Breast epithelium (tissue), 4 donors: ENCODE measurements at regions not wholly inside any gene's neighbourhood (a gene's known extent, or its start where the extent isn't known, plus 50 kb on each side); places are given as distances from the start of the nearest gene placed in this dataset.

ENCODE experiments used
- DNase-seq, 2 donors: peaks; one replicate each; pipeline ENCODE4 v3.0.0-alpha.2; 2019; ENCODE audit warnings: low spot score in 2 of 2
- H3K27ac ChIP-seq, 2 donors: fragments of 200-600 bp; sonication (generic) in 1 of 2; one replicate each; pipeline ENCODE4 v1.5.1; 2016 to 2019; ENCODE audit warnings: mild to moderate bottlenecking in 1 of 2
- H3K27me3 ChIP-seq, 2 donors: fragments of 200-600 bp; sonication (generic) in 1 of 2; one replicate each; pipeline versions ENCODE4 v1.5.1 to v1.6.0; 2017 to 2019; ENCODE audit warnings: control low read depth in 1 of 2, mild to moderate bottlenecking in 1 of 2
- H3K36me3 ChIP-seq: fragments of 200-600 bp; one replicate; pipeline ENCODE4 v1.5.1; 2019
- H3K4me1 ChIP-seq, 2 donors: fragments of 200-600 bp; sonication (generic); one replicate each; pipeline ENCODE4 v1.5.1; 2016 to 2019; ENCODE audit warnings: control low read depth in 1 of 2
- H3K4me3 ChIP-seq, 3 donors: fragments of 200-600 bp; sonication (generic); 1 replicate in 2 of 3; 2 replicates in 1 of 3; pipeline ENCODE4 v1.5.1; 2016 to 2019; ENCODE audit warnings: mild to moderate bottlenecking in 3 of 3, moderate library complexity in 2 of 3
- H3K9me3 ChIP-seq, 2 donors: fragments of 200-600 bp; sonication (generic) in 1 of 2; one replicate each; pipeline ENCODE4 v1.5.1; 2016 to 2019; ENCODE audit warnings: control low read depth in 1 of 2
- POLR2A ChIP-seq: fragments of 450-650 bp; IDR thresholded peaks from one replicate; pipeline ENCODE4 v1.6.1; 2016; ENCODE audit warnings: antibody characterized with exemption, mild to moderate bottlenecking, moderate library complexity
- POLR2AphosphoS5 ChIP-seq, 3 donors: sonication (generic); formaldehyde crosslinking; IDR thresholded peaks; one replicate each; pipeline ENCODE4 v1.6.1; 2017; ENCODE audit warnings: antibody characterized with exemption in 3 of 3
- intact Hi-C: fragments of 100-400 bp; cut with DNase I; formaldehyde crosslinking; loops from one replicate; pipeline ENCODE4 v1.15.1; 2023; ENCODE audit warnings: low total_unique reads
- TF ChIP-seq, protein P1 (sequence below), 3 donors: fragments of 450-650 bp; IDR thresholded peaks; one replicate each; pipeline ENCODE4 v1.5.1; 2016 to 2017; ENCODE audit warnings: antibody characterized with exemption in 3 of 3, mild to moderate bottlenecking in 3 of 3, moderate library complexity in 3 of 3

DNA sequence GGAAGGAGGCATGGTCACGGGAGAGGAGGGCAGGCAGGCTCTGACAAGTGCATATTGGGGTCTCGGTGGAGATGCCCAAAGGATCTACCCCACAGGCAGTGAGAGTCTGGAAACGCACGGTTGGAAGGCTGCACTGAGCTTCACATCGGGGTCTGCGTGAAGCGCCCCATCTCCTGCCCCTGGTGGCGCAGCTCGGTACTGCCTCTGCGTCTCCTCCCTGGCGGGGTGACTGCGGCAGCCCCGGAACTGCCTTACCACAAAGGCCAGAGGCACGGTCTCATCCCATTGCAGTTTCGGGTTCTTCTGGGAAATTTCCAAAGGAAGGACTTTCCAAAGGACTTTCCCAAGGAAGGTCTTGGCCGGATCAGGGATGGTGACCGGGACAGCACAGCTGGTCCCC is 69.2 kb upstream of the AJAP1 start:
- TF ChIP-seq POLR2A (no peak), POLR2AphosphoS5 (IDR thresholded peaks at IDR 0.05) (no peak)
- TF ChIP-seq, protein P1, sequence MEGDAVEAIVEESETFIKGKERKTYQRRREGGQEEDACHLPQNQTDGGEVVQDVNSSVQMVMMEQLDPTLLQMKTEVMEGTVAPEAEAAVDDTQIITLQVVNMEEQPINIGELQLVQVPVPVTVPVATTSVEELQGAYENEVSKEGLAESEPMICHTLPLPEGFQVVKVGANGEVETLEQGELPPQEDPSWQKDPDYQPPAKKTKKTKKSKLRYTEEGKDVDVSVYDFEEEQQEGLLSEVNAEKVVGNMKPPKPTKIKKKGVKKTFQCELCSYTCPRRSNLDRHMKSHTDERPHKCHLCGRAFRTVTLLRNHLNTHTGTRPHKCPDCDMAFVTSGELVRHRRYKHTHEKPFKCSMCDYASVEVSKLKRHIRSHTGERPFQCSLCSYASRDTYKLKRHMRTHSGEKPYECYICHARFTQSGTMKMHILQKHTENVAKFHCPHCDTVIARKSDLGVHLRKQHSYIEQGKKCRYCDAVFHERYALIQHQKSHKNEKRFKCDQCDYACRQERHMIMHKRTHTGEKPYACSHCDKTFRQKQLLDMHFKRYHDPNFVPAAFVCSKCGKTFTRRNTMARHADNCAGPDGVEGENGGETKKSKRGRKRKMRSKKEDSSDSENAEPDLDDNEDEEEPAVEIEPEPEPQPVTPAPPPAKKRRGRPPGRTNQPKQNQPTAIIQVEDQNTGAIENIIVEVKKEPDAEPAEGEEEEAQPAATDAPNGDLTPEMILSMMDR (IDR thresholded peaks at IDR 0.05): peak in 1 of 3 donors; percentile 26
- H3K4me1 ChIP-seq: no peaks in the 10 kb centered on the region
- no peak overlapping the region for H3K27ac ChIP-seq
- H3K4me3 ChIP-seq: no peak overlapping the region
- H3K9me3 ChIP-seq: no peaks in the 10 kb centered on the region
- intact Hi-C loops: no loop called here
- H3K36me3 ChIP-seq: no peaks in the 10 kb centered on the region
- no peak for DNase-seq
- H3K27me3 ChIP-seq: peaks cover 0 to 39% of the 10 kb centered on the region in 2 donors

DNA sequence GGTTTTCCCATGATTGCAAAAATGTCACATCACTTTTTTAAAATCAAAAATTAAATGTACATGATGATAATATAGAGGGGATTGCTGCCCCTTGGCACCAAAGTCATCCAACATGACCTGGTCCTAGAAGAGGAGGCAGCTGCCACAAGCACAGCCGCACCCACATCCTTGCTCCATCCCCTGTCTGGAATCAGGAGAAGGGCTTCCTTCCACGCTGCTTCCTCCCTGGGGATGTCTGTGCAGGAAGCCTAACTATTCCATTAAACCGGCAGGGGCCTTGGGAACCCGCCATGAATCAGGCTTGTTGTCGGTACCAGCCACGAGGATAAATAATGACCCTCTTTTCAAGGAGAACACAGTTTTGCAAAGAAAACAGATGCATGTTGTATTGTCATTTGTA is 68.7 kb upstream of the AJAP1 start:
- no peak for TF ChIP-seq POLR2AphosphoS5 (IDR thresholded peaks at IDR 0.05)
- no peak for TF ChIP-seq POLR2A
- TF ChIP-seq, protein P1 (IDR thresholded peaks at IDR 0.05): no peak
- intact Hi-C loops: no loop called here
- H3K36me3 ChIP-seq: no peaks in the 10 kb centered on the region
- peaks cover 0 to 39% of the 10 kb centered on the region in 2 donors for H3K27me3 ChIP-seq
- no peak overlapping the region for H3K4me3 ChIP-seq
- H3K27ac ChIP-seq: no peak overlapping the region
- H3K4me1 ChIP-seq: no peaks in the 10 kb centered on the region
- no peak for DNase-seq
- H3K9me3 ChIP-seq: no peaks in the 10 kb centered on the region

DNA sequence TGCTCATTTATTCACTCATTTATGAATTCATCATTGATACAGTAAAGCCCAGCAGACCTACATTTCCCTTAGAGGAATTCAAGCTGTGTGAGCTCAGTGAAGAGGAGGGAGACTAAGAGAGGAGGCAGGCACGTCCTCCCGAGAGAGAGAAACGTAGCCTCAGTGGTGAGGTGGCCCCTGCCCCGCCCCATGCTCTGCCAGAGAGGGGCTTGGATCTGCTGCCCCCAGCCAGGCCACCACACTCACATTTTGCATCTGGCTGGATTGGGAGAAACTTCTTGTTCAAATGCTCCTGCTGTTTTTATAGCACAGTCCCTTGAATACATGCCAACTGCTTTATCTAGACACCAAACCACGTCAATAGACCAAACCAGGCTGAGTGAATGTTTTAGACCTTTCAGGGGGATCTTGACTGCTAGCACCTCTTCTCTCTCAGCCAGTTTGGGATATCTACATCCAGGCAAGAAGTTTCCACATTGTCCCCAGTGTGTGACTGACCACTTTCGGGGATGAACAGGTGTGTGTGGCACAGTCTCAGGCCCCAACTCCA is 67.7 kb upstream of the AJAP1 start:
- DNase-seq: no peak
- Histone ChIP-seq H3K4me3 (no peak overlapping the region), H3K4me1 (no peaks in the 10 kb centered on the region), H3K27ac (no peak overlapping the region), H3K9me3 (no peaks in the 10 kb centered on the region), H3K27me3 (peaks cover 0 to 39% of the 10 kb centered on the region in 2 donors), H3K36me3 (no peaks in the 10 kb centered on the region)
- intact Hi-C loops: no loop called here
- no peak for TF ChIP-seq POLR2A
- TF ChIP-seq POLR2AphosphoS5 (IDR thresholded peaks at IDR 0.05): no peak
- TF ChIP-seq, protein P1 (IDR thresholded peaks at IDR 0.05): no peak

- no peak overlapping the region for H3K4me3 ChIP-seq
- DNase-seq: no peak
- H3K27ac ChIP-seq: no peak overlapping the region
- H3K9me3 ChIP-seq: no peaks in the 10 kb centered on the region
- intact Hi-C loops: no loop called here
- TF ChIP-seq POLR2AphosphoS5 (IDR thresholded peaks at IDR 0.05) (no peak), POLR2A (no peak)
- TF ChIP-seq, protein P1 (IDR thresholded peaks at IDR 0.05): no peak
- no peaks in the 10 kb centered on the region for H3K4me1 ChIP-seq
- H3K27me3 ChIP-seq: peaks cover 0 to 39% of the 10 kb centered on the region in 2 donors
- no peaks in the 10 kb centered on the region for H3K36me3 ChIP-seq
Observed at GRCh38 chr1:4587721-4588120, 66.7 kb upstream of the AJAP1 start.

DNA sequence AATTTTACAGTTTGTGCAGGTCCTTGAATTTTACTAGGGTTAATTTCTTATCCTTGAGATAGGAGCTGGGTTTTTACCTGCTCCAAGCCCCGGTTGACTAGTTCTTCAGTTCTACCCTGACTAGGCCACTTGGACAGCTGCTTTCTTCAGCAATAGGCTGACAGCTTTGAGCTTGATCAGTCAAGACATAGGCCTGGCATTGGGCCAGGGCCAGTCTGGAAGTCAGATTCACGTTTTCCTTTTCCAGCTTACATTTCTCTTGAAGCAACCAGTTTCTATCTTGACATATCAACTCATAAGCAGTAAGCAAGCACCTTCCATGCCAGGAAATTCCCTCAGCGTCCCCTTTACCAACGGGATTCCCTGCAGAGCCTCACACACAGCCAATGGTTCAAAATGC is 63.7 kb upstream of the AJAP1 start:
- Histone ChIP-seq H3K4me3 (no peak overlapping the region), H3K4me1 (no peaks in the 10 kb centered on the region), H3K27ac (no peak overlapping the region), H3K36me3 (no peaks in the 10 kb centered on the region), H3K9me3 (no peaks in the 10 kb centered on the region), H3K27me3 (peaks cover 0 to 14% of the 10 kb centered on the region in 2 donors)
- TF ChIP-seq POLR2A: no peak
- TF ChIP-seq, protein P1 (IDR thresholded peaks at IDR 0.05): no peak
- TF ChIP-seq POLR2AphosphoS5 (IDR thresholded peaks at IDR 0.05): no peak
- intact Hi-C loops: no loop called here
- no peak for DNase-seq
